SK-N-SH (cell line): ENCODE measurements at regions not wholly inside any gene's neighbourhood (a gene's known extent, or its start where the extent isn't known, plus 50 kb on each side); places are given as distances from the start of the nearest gene placed in this dataset.

ENCODE experiments used
- CTCF ChIA-PET: fragments of 300-600, 350-600 bp; formaldehyde crosslinking; extraction: SDS; loops from one replicate; lab custom pipeline; 2021; lab: Yijun Ruan, JAX
- POLR2A ChIA-PET: fragments of 350-600 bp; sonication (Branson Sonifier 250); formaldehyde crosslinking; extraction: SDS; loops from one replicate; lab custom pipeline; 2020; ENCODE audit warnings: antibody characterized with exemption, inconsistent platforms; lab: Yijun Ruan, JAX
- DNase-seq: peaks from one replicate; pipeline ENCODE4 v3.0.0; 2012
- H2AFZ ChIP-seq: fragments of 200-600 bp; sonication (generic); 2 replicates; pipeline ENCODE4 v1.8.1; 2016; ENCODE audit warnings: antibody characterized with exemption, mild to moderate bottlenecking, low read depth
- H3F3A ChIP-seq: fragments of 200-600 bp; sonication (generic); replicated peaks from 2 replicates; pipeline ENCODE3; 2016; ENCODE audit warnings: antibody characterized with exemption, mild to moderate bottlenecking; ENCODE audit not compliant: insufficient read depth
- H3K27ac ChIP-seq, 2 experiments: fragments of 200-500 bp in 1 of 2; fragments of 200-600 bp in 1 of 2; sonication (Bioruptor generic) in 1 of 2; sonication (generic), shearing (Covaris generic) in 1 of 2; 2 replicates each; pipeline versions ENCODE4 v1.5.1 to v1.6.1; 2014 to 2016; ENCODE audit warnings: low read depth in 2 of 2, inconsistent platforms in 1 of 2, low read length in 1 of 2, mild to moderate bottlenecking in 1 of 2, mixed read lengths in 1 of 2
- H3K27me3 ChIP-seq: fragments of 200-600 bp; sonication (generic), shearing (Covaris generic); 2 replicates; pipeline ENCODE4 v1.6.1; 2016; ENCODE audit warnings: mixed run types; ENCODE audit not compliant: insufficient read depth
- H3K36me3 ChIP-seq, 2 experiments: fragments of 200-500 bp in 1 of 2; fragments of 200-600 bp in 1 of 2; sonication (Bioruptor generic) in 1 of 2; sonication (generic) in 1 of 2; replicated peaks in 1 of 2; 2 replicates each; pipeline versions ENCODE3 to v1.5.1; 2014 to 2016; ENCODE audit warnings: low read length in 1 of 2, mild to moderate bottlenecking in 1 of 2; ENCODE audit not compliant: insufficient read depth in 2 of 2, control insufficient read depth in 1 of 2
- H3K4me1 ChIP-seq, 2 experiments: fragments of 200-500 bp in 1 of 2; fragments of 200-600 bp in 1 of 2; sonication (Bioruptor generic) in 1 of 2; sonication (generic), shearing (Covaris generic) in 1 of 2; 2 replicates each; pipeline versions ENCODE4 v1.5.1 to v1.6.1; 2014 to 2016; ENCODE audit warnings: low read depth in 1 of 2, low read length in 1 of 2, mixed run types in 1 of 2; ENCODE audit not compliant: insufficient read depth in 2 of 2, control insufficient read depth in 1 of 2
- H3K4me2 ChIP-seq: fragments of 200-600 bp; sonication (generic), shearing (Covaris generic); 2 replicates; pipeline ENCODE4 v1.6.1; 2017; ENCODE audit warnings: mixed run types
- H3K4me3 ChIP-seq, 2 experiments: fragments of 200-500 bp in 1 of 2; fragments of 200-600 bp in 1 of 2; sonication (Bioruptor generic) in 1 of 2; sonication (generic), shearing (Covaris generic) in 1 of 2; 2 replicates each; pipeline versions ENCODE4 v1.5.1 to v1.8.1; 2014 to 2016; ENCODE audit warnings: low read depth in 2 of 2, inconsistent platforms in 1 of 2, low read length in 1 of 2, mild to moderate bottlenecking in 1 of 2, mixed read lengths in 1 of 2, moderate library complexity in 1 of 2
- H3K79me2 ChIP-seq: fragments of 200-600 bp; sonication (generic); 2 replicates; pipeline ENCODE4 v1.8.1; 2017; ENCODE audit warnings: mild to moderate bottlenecking; ENCODE audit not compliant: insufficient read depth
- H3K9ac ChIP-seq: fragments of 200-600 bp; sonication (generic); 2 replicates; pipeline ENCODE4 v1.6.1; 2017; ENCODE audit warnings: mixed run types
- H3K9me2 ChIP-seq: fragments of 200-600 bp; sonication (generic); 2 replicates; pipeline ENCODE4 v1.6.1; 2017; ENCODE audit warnings: mixed run types
- H3K9me3 ChIP-seq: fragments of 200-600 bp; sonication (generic); 2 replicates; pipeline ENCODE4 v1.6.1; 2017; ENCODE audit warnings: mixed run types, mild to moderate bottlenecking, moderate library complexity
- H4K20me1 ChIP-seq: fragments of 200-600 bp; sonication (generic); 2 replicates; pipeline ENCODE4 v1.6.1; 2017; ENCODE audit warnings: mild to moderate bottlenecking, mixed run types; ENCODE audit not compliant: insufficient read depth
- CHD2 ChIP-seq: fragments of 150-350 bp; IDR thresholded peaks from 2 replicates; pipeline ENCODE4 v1.6.1; 2018; ENCODE audit warnings: low read length; ENCODE audit not compliant: partially characterized antibody
- ELF1 ChIP-seq: IDR thresholded peaks from 2 replicates; pipeline ENCODE4 v1.4.0; 2012
- EZH2phosphoT487 ChIP-seq: fragments of 200-600 bp; sonication (generic); IDR thresholded peaks from 2 replicates; pipeline ENCODE4 v1.6.1; 2017; ENCODE audit warnings: low read depth, mixed run types, mild to moderate bottlenecking, antibody characterized with exemption, moderate library complexity, borderline replicate concordance
- FOSL2 ChIP-seq: IDR thresholded peaks from 2 replicates; pipeline ENCODE4 v1.4.0; 2012; ENCODE audit warnings: low read depth, mild to moderate bottlenecking, moderate library complexity, borderline replicate concordance
- FOXJ3 ChIP-seq: sonication (generic); formaldehyde crosslinking; IDR thresholded peaks from 2 replicates; pipeline ENCODE4 v1.5.1; 2020; ENCODE audit warnings: mild to moderate bottlenecking, missing genetic modification reagents
- GABPA ChIP-seq: IDR thresholded peaks from 2 replicates; pipeline ENCODE4 v1.4.0; 2012; ENCODE audit warnings: low read depth, mild to moderate bottlenecking
- GATA2 ChIP-seq: sonication (generic); formaldehyde crosslinking; IDR thresholded peaks from 2 replicates; pipeline ENCODE4 v1.5.0; 2020; ENCODE audit warnings: mild to moderate bottlenecking, missing genetic modification reagents
- JUND ChIP-seq: IDR thresholded peaks from 2 replicates; pipeline ENCODE4 v1.4.0; 2012
- MXI1 ChIP-seq: IDR thresholded peaks from 2 replicates; pipeline ENCODE4 v1.6.1; 2012; ENCODE audit warnings: mild to moderate bottlenecking, low read depth, low read length, improper control_type of control experiment
- NFIC ChIP-seq: IDR thresholded peaks from 2 replicates; pipeline ENCODE4 v1.4.0; 2012; ENCODE audit warnings: borderline replicate concordance
- NRF1 ChIP-seq: IDR thresholded peaks from 2 replicates; pipeline ENCODE4 v1.6.1; 2012; ENCODE audit warnings: low read depth, mild to moderate bottlenecking, low read length
- POLR2AphosphoS5 ChIP-seq: IDR thresholded peaks from 2 replicates; pipeline ENCODE4 v1.6.1; 2012; ENCODE audit warnings: low read depth, low read length
- RAD21 ChIP-seq: IDR thresholded peaks from 2 replicates; pipeline ENCODE4 v1.6.1; 2012; ENCODE audit warnings: mild to moderate bottlenecking, low read length
- RCOR1 ChIP-seq: fragments of 150-350 bp; IDR thresholded peaks from 2 replicates; pipeline ENCODE4 v1.6.1; 2017; ENCODE audit warnings: antibody characterized with exemption, low read length
- REST ChIP-seq: IDR thresholded peaks from 2 replicates; pipeline ENCODE4 v1.6.1; 2012; ENCODE audit warnings: mild to moderate bottlenecking, low read depth, low read length, moderate library complexity
- RFX5 ChIP-seq: IDR thresholded peaks from 2 replicates; pipeline ENCODE4 v1.6.1; 2012; ENCODE audit warnings: mild to moderate bottlenecking, improper control_type of control experiment, low read length
- SIN3A ChIP-seq: IDR thresholded peaks from 2 replicates; pipeline ENCODE4 v1.6.1; 2012; ENCODE audit warnings: low read depth, mild to moderate bottlenecking, low read length, moderate library complexity, borderline replicate concordance
- TAF1 ChIP-seq: IDR thresholded peaks from 2 replicates; pipeline ENCODE4 v1.6.1; 2012; ENCODE audit warnings: low read depth, mild to moderate bottlenecking, low read length, moderate library complexity, borderline replicate concordance
- TCF12 ChIP-seq: IDR thresholded peaks from 2 replicates; pipeline ENCODE4 v1.4.0; 2012
- USF1 ChIP-seq: IDR thresholded peaks from 2 replicates; pipeline ENCODE4 v1.4.0; 2012; ENCODE audit warnings: low read depth, borderline replicate concordance
- WGBS: methylation state at CpG from one replicate; pipeline ENCODE4 v1.1.6; 2017; ENCODE audit warnings: low lambda C conversion rate; 5-methylcytosine and 5-hydroxymethylcytosine counted together

GRCh38 chr13:65416784-65417183 is 1813.4 kb downstream of the PCDH9 start:
- no peaks in the 10 kb centered on the region for H3F3A ChIP-seq
- no peak overlapping the region for H3K27ac ChIP-seq

GRCh38 chr13:65414187-65414586 is 1815.9 kb downstream of the PCDH9 start:
- POLR2A ChIA-PET, result no interaction called here
- no peaks in the 10 kb centered on the region for H3K9me3 ChIP-seq
- no peaks in the 10 kb centered on the region for H4K20me1 ChIP-seq
- H3K4me1 ChIP-seq, result no peaks in the 10 kb centered on the region; a peak in 1 of 4 replicates
- CTCF ChIA-PET, result interaction anchor here (0.8 kb wide), 1 partner anchor 33 kb away, joined by 3 read pairs; no protein-coding TSS in a partner anchor
- H2AFZ ChIP-seq, result no peak overlapping the region
- no peaks in the 10 kb centered on the region for H3K36me3 ChIP-seq
- no peak for DNase-seq
- H3K9me2 ChIP-seq, result no peaks in the 10 kb centered on the region
- no peak overlapping the region for H3K27ac ChIP-seq
- 90% methylated on average over 2 of the region's 2 CpGs for WGBS
- no peaks in the 10 kb centered on the region for H3K27me3 ChIP-seq
- no peak overlapping the region for H3K4me2 ChIP-seq
- H3K79me2 ChIP-seq, result no peaks in the 10 kb centered on the region
- H3F3A ChIP-seq, result no peaks in the 10 kb centered on the region
- H3K9ac ChIP-seq, result no peak overlapping the region
- no peak overlapping the region for H3K4me3 ChIP-seq
- no peak for TF ChIP-seq NFIC
- TF ChIP-seq EZH2phosphoT487, result no peak
- no peak for TF ChIP-seq RCOR1
- TF ChIP-seq POLR2AphosphoS5, result no peak
- TF ChIP-seq MXI1, result no peak
- TF ChIP-seq REST, result no peak
- TF ChIP-seq NRF1, result no peak
- no peak for TF ChIP-seq FOSL2
- no peak for TF ChIP-seq GABPA
- TF ChIP-seq RFX5, result no peak
- TF ChIP-seq SIN3A, result no peak
- no peak for TF ChIP-seq TCF12
- TF ChIP-seq JUND, result no peak
- TF ChIP-seq USF1, result no peak

More at GRCh38 chr13:65416784-65417183, 1813.4 kb downstream of the PCDH9 start:
- DNase-seq, result no peak
- no peak for TF ChIP-seq ELF1
- no peak for TF ChIP-seq TAF1
- TF ChIP-seq GABPA, result no peak
- TF ChIP-seq RAD21, result no peak
- TF ChIP-seq GATA2 (CRISPR knock-in tag), result no peak
- TF ChIP-seq RFX5, result no peak
- TF ChIP-seq REST, result no peak
- no peak for TF ChIP-seq CHD2
- no peak for TF ChIP-seq FOXJ3
- H3K4me3 ChIP-seq, result no peak overlapping the region
- ChIA-PET CTCF (no interaction called here), POLR2A (no interaction called here)
- 86% methylated on average over 1 of the region's 1 CpG for WGBS
- no peaks in the 10 kb centered on the region for H3K36me3 ChIP-seq
- H3K4me1 ChIP-seq, result no peaks in the 10 kb centered on the region; a peak in 1 of 4 replicates
- no peaks in the 10 kb centered on the region for H3K9me3 ChIP-seq
- no peaks in the 10 kb centered on the region for H4K20me1 ChIP-seq
- no peaks in the 10 kb centered on the region for H3K79me2 ChIP-seq
- H3K4me2 ChIP-seq, result no peak overlapping the region
- no peak overlapping the region for H3K9ac ChIP-seq
- H2AFZ ChIP-seq, result no peak overlapping the region
- H3K9me2 ChIP-seq, result no peaks in the 10 kb centered on the region
- H3K27me3 ChIP-seq, result no peaks in the 10 kb centered on the region
